ENCODE measurements at regions not wholly inside any gene's neighbourhood (a gene's known extent, or its start where the extent isn't known, plus 50 kb on each side); places are given as distances from the start of the nearest gene placed in this dataset.

DNA sequence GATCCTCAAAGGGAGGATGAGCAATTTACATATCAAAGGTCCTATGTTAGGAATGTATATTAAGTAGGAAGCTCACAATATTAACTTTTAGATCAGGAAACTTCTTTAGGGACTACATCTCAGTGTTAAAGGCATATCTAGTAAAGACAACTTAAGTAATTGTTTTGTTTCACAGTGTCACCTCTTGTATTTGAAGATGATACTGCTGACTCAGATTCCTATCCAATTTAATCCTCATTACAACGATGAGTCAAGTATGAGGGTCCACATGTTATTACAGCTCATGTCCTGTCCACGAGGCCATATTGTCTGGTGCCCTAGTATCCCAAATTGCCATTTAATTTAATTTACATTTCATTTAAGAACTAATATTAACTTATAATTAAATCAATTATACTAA, 523.9 kb downstream of the CCDC85A start:
- no peak for DNase-seq (ENCODE audit: low spot score)

GRCh38 chr2:56709181-56709580, 525.4 kb downstream of the CCDC85A start:
- no peak for DNase-seq (ENCODE audit: low spot score)

DNA sequence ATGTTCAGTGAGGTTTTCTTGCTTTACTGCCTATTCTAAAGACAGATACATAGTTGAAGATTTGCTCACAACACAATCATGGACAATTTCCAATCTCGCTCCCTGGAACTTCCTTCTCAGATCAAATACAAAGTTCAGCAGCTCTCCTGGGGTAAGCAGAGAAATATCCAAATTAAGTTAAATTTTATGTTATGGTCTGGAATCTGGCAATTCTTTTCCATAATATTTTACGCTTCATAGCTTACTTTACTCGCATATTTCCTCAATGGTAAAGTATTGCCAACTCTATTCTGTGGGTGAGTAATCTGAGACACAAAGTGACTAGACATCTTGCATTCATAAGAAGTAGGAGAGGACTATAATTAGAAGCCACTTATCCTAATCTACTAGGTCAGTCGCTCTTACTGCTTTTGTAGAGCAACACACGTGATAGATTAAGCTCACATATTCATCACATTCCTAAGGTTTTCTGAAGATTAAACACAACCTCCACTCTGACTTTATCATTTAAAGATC, 529.4 kb downstream of the CCDC85A start:
- DNase-seq (ENCODE audit: low spot score), result no peak

DNA sequence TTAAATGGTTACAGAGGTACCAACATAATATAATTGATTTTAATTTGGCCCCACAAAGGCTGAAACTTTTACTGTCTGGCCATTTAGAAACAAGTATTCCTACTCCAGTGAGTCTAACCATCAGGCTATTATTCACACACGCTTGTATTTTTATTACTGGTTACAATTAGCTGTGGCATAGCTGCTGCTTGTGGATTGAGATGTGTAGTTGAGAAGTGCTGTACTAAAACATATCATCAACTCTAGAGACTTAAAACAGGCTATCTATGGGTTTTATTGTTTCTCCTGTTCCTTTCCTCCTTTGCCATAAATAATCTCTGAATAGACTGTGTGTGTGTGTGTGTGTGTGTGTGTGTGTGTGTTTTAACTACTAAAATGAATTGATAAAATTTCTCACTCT, 530.2 kb downstream of the CCDC85A start:
- DNase-seq (ENCODE audit: low spot score), result no peak

GRCh38 chr2:56714400-56714799, 530.6 kb downstream of the CCDC85A start:
- no peak for DNase-seq (ENCODE audit: low spot score)

DNA sequence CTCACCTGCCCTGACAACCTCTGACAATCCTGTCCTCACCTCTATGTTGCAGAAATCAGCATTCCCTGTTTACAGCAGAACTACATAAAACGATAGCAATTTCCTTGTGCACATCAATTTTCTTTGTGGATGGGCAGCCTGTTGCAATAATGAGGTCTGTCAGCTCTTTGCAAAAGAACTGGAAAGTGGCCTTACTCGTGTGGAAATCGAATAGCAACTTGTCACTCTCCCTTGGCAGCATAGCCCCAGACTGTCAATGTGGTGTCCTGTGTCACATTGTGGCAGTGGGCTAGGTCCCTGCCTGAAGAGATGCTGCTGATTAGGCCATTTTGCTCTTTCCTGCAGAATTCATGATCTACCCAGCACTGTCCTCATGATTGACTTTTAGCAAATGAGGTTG, 531.9 kb downstream of the CCDC85A start:
- no peak for DNase-seq (ENCODE audit: low spot score)

DNA sequence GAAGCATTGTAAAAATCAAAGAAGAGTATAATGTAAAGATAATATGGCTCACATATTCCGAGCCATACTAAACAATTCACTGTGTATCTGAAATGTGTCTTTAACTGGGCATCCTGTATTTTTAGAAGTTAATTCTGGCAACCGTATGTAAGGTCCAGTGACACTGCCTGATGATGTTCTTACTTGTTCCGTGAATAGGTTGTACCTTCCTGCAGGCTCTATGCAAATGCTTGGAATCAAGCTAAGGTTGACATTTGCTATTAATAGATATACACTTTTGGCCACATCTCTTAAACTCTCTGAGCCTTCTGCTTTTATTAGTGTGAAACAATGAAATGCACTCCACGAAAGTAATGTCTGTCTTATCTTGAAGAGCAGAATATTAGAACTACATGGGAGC, 534.6 kb downstream of the CCDC85A start:
- no peak for DNase-seq (ENCODE audit: low spot score)

DNA sequence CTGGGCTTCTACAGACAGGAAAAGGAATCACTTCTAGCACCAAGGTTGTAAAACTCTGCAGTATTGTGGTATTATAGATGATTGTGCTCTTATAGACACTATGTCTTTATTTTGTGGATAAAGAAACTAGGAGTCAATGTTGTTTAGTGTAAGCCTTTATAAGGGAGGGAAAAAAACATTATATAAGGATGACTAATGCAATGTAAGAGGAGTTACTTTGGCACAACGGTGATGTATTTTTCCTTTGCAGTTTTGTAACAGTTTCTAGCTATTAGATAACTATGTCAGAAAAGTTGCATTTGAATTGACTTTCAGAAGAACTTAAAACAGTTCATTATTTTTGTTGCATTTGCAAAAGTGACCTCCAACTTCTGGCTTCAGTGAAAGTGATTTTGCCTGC, 545.4 kb downstream of the CCDC85A start:
- no peak for DNase-seq (ENCODE audit: low spot score)

DNA sequence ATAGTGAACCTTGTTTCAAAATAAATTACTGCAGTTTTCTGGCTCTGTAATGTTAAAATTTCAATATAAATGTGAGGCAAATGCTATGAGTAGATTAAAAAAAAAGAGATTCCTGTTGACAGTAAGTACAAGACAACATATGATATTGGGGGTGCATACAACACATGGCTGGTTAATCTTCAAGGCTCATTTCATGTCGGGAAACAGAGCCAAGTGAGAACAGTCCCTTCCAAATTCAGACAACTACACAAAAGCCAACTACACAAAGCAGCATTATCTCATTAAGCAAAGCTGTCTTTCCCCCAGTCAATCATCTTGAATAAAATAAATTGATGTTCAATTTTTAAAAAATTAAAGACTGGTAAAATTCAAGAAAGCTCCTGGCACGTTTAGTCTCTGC, 549.2 kb downstream of the CCDC85A start:
- no peak for DNase-seq (ENCODE audit: low spot score)

DNA sequence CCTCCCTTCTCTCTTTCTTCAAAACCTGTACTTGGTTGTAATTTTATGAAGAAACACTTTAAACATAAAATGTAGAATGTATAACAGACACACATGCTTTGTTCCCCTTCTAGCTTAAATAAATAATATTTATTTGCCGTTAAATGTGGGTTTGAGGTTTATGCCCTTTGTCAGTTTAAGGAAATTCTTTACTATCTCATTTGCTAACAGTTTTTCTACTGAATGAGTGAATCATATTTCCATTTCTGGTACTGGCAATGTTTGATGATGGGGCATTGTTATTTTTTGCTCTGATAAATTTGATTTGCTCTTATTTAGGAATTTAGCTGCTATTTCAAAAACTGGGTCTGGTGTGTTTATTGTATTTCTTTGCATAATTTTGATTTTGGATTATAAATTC, 555.6 kb downstream of the CCDC85A start:
- no peak for DNase-seq (ENCODE audit: low spot score)

DNA sequence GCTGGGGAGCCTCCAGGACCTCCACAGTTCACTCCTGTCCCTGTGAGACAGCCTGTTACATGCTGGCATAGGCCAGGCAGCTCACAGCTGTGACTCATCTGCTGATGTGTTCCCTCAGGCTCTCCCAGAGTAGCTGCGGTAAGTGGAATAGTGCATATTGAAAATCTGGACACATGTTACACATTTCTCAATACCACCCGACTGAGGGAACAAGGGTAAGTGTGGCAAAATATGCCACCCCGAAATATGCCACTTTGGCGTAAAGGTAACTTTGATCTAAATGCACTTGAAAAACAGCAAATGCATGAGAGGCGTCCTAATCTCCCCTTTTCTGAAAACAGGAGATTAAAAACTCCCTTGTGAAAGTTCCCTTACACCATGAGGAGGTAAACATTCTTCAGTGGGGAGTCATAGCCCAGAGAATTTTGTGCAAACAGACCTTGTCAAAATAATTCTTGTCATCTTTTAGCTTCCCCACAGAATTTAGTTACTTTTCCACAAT, 557.9 kb downstream of the CCDC85A start:
- no peak for DNase-seq (ENCODE audit: low spot score)

DNA sequence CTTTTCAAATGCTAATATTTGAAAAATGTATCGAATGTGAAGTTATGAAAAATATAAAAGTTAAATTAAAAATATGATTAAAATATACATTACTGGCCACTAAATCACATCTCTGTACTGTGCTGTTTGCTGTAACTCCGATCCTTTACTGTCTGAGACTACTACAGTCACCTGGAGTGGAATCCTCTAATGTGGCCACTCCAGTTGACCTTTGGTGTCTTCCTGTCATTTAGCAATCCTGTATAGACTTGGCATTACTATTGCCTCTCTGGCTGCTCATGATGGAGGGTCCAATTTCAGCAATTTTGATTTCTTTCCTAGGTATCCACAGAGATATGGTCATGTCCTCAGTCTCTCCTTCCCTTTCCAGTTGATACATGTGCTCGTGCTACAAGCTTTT, 560.0 kb downstream of the CCDC85A start:
- no peak for DNase-seq (ENCODE audit: low spot score)

GRCh38 chr2:56749152-56749752, 565.5 kb downstream of the CCDC85A start:
- peak; percentile 25 for DNase-seq (ENCODE audit: low spot score)

- DNase-seq (ENCODE audit: low spot score), result no peak
These were observed 569.4 kb downstream of the CCDC85A start for GRCh38 chr2:56753182-56753581.

GRCh38 chr2:56754066-56754615, 570.4 kb downstream of the CCDC85A start:
- DNase-seq (ENCODE audit: low spot score), result no peak

- no peak for DNase-seq (ENCODE audit: low spot score)
These were observed 570.8 kb downstream of the CCDC85A start for GRCh38 chr2:56754627-56755026.

GRCh38 chr2:56757884-56758545, 574.2 kb downstream of the CCDC85A start:
- no peak for DNase-seq (ENCODE audit: low spot score)

DNA sequence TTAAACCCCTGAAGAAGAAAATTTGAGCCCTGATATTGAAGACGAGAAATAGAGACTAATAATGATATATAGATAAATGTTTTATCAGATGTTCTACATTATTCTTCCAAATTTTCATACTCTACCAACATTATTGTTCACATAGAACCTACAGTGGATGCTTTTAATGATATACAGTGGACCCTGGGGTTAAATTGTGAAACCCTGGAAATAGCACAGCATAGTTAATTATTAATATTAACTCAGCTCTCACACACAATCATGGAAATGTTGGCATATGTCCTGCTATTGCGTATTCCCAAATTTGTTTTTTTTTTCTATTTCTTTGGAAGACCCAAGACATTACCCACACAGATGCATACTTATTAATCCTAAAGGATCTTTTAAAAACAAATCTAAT, 579.9 kb downstream of the CCDC85A start:
- no peak for DNase-seq (ENCODE audit: low spot score)

DNA sequence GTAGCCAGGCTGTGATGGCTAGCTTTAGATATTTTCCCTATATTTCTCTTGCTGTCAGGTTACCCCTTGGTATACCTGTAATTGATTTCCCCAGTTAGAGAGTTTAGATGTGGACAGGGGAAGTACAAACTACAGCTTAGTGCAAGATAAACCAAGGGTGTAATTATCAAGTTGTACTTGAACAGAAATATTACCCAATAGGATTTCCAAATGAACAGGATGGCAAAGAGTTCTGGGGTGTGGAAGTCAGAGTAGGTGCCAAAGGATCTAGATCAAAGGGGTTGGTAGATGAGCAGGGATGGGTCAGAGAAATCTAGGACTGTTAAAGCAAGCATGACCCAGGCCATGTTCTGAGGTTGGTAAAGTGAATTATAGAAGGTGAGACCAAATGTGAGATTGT, 585.2 kb downstream of the CCDC85A start:
- no peak for DNase-seq (ENCODE audit: low spot score)

GRCh38 chr2:56770490-56770889, 586.7 kb downstream of the CCDC85A start:
- no peak for DNase-seq (ENCODE audit: low spot score)

DNA sequence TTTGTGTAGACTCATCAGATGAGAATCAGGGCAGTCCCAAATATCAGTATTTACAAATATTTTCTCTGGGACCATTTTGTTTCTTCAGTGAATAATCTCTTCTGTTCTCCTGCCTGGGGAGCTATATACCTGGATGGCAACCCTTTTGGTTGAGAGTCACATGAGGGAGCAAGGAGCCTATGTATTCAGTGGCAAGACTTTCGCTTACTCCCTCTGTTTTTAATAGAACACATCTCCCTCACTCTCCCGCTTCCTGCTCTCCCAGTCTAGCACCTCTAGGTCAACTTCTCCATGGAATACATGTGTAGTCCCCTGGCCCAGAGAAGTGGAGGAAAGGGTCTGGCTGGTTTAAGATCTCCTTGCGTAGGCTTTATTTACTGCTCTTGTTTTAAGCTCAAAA, 600.3 kb downstream of the CCDC85A start:
- no peak for DNase-seq (ENCODE audit: low spot score)

GRCh38 chr2:56801214-56801613, 617.4 kb downstream of the CCDC85A start:
- DNase-seq (ENCODE audit: low spot score), result no peak

DNA sequence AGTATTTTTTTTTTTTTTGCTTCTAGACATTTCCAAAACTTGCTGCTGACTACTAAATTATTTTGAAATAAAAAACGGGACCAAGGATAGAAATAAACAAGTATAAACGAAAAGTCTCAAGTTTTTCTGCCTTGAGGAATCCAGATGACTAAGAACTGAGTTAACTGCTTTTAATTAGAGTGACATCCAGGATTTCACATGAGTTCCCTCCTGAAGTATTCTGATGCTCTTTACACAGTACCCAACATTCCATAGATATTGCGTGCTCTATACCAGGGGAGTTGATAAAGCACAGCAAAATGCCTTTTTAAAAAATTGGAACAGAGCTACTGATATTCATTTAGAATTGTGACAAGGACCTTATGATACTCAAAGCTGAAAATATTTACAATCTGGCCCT, 618.0 kb downstream of the CCDC85A start:
- no peak for DNase-seq (ENCODE audit: low spot score)

- DNase-seq (ENCODE audit: low spot score), result no peak
These were observed 619.8 kb downstream of the CCDC85A start for GRCh38 chr2:56803596-56803995.

Data from iPS-NIHi11 (cell line).